ENCODE measurements at regions not wholly inside any gene's neighbourhood (a gene's known extent, or its start where the extent isn't known, plus 50 kb on each side); places are given as distances from the start of the nearest gene placed in this dataset.

- TF ChIP-seq POLR2A (IDR thresholded peaks at IDR 0.05) = no peak
- TF ChIP-seq CTCF (IDR thresholded peaks at IDR 0.05) = no peak
Measured at GRCh38 chr5:152105085-152105484, 180.4 kb upstream of the GLRA1 start.

Data from right lobe of liver (tissue), 4 donors.